ENCODE measurements at regions not wholly inside any gene's neighbourhood (a gene's known extent, or its start where the extent isn't known, plus 50 kb on each side); places are given as distances from the start of the nearest gene placed in this dataset.

- Histone ChIP-seq H3K79me2 (ENCODE audit: control insufficient read depth, low read length) (no peaks in the 10 kb centered on the region), H3K4me1 (ENCODE audit: control insufficient read depth, low read length) (no peaks in the 10 kb centered on the region), H3K4me2 (ENCODE audit: low read length) (no peak overlapping the region), H4K20me1 (ENCODE audit: control insufficient read depth, insufficient read depth, low read depth, low read length) (no peaks in the 10 kb centered on the region), H3K27me3 (ENCODE audit: control insufficient read depth, low read length) (no peaks in the 10 kb centered on the region), H3K9me2 (replicated peaks; ENCODE audit: control insufficient read depth, low read length) (no peaks in the 10 kb centered on the region), H3K36me3 (ENCODE audit: control insufficient read depth, low read length) (no peaks in the 10 kb centered on the region), H3K9me3 (ENCODE audit: control insufficient read depth, insufficient read depth, low read length) (no peaks in the 10 kb centered on the region), H3K27ac (ENCODE audit: low read depth, low read length) (no peak overlapping the region), H3K4me3 (ENCODE audit: low read length) (no peak overlapping the region), H3F3A (ENCODE audit: control insufficient read depth, insufficient read depth) (no peaks in the 10 kb centered on the region)
- TF ChIP-seq CTCF (IDR thresholded peaks at IDR 0.05; ENCODE audit: low read depth, low read length, poor library complexity, severe bottlenecking), result no peak
- TF ChIP-seq EZH2phosphoT487 (IDR thresholded peaks at IDR 0.05; ENCODE audit: borderline replicate concordance, low read length), result no peak
Measured at GRCh38 chr7:109308816-109309215, 739.1 kb downstream of the DNAJB9 start.

GRCh38 chr7:109309790-109310189 is 740.1 kb downstream of the DNAJB9 start:
- H3K79me2 ChIP-seq (ENCODE audit: control insufficient read depth, low read length), result no peaks in the 10 kb centered on the region
- H4K20me1 ChIP-seq (ENCODE audit: control insufficient read depth, insufficient read depth, low read depth, low read length), result no peaks in the 10 kb centered on the region
- no peaks in the 10 kb centered on the region for H3K9me2 ChIP-seq (replicated peaks; ENCODE audit: control insufficient read depth, low read length)
- TF ChIP-seq EZH2phosphoT487 (IDR thresholded peaks at IDR 0.05; ENCODE audit: borderline replicate concordance, low read length), result no peak
- TF ChIP-seq CTCF (IDR thresholded peaks at IDR 0.05; ENCODE audit: low read depth, low read length, poor library complexity, severe bottlenecking), result no peak
- no peaks in the 10 kb centered on the region for H3K9me3 ChIP-seq (ENCODE audit: control insufficient read depth, insufficient read depth, low read length)
- no peaks in the 10 kb centered on the region for H3K27me3 ChIP-seq (ENCODE audit: control insufficient read depth, low read length)
- no peak overlapping the region for H3K4me2 ChIP-seq (ENCODE audit: low read length)
- no peaks in the 10 kb centered on the region for H3K4me1 ChIP-seq (ENCODE audit: control insufficient read depth, low read length)
- H3K36me3 ChIP-seq (ENCODE audit: control insufficient read depth, low read length), result no peaks in the 10 kb centered on the region
- H3F3A ChIP-seq (ENCODE audit: control insufficient read depth, insufficient read depth), result no peaks in the 10 kb centered on the region
- H3K4me3 ChIP-seq (ENCODE audit: low read length), result no peak overlapping the region
- H3K27ac ChIP-seq (ENCODE audit: low read depth, low read length), result no peak overlapping the region

- H3K4me3 ChIP-seq (ENCODE audit: low read length), result no peak overlapping the region
Measured at GRCh38 chr7:109318136-109318535, 748.5 kb downstream of the DNAJB9 start.

More at GRCh38 chr7:109318136-109318535, 748.5 kb downstream of the DNAJB9 start:
- Histone ChIP-seq H3K4me2 (ENCODE audit: low read length) (no peak overlapping the region), H3K4me1 (ENCODE audit: control insufficient read depth, low read length) (no peaks in the 10 kb centered on the region), H3F3A (ENCODE audit: control insufficient read depth, insufficient read depth) (no peaks in the 10 kb centered on the region), H3K79me2 (ENCODE audit: control insufficient read depth, low read length) (no peaks in the 10 kb centered on the region), H3K27me3 (ENCODE audit: control insufficient read depth, low read length) (no peaks in the 10 kb centered on the region), H3K9me3 (ENCODE audit: control insufficient read depth, insufficient read depth, low read length) (no peaks in the 10 kb centered on the region), H3K36me3 (ENCODE audit: control insufficient read depth, low read length) (no peaks in the 10 kb centered on the region), H4K20me1 (ENCODE audit: control insufficient read depth, insufficient read depth, low read depth, low read length) (no peaks in the 10 kb centered on the region), H3K9me2 (replicated peaks; ENCODE audit: control insufficient read depth, low read length) (no peaks in the 10 kb centered on the region), H3K27ac (ENCODE audit: low read depth, low read length) (no peak overlapping the region)
- TF ChIP-seq CTCF (IDR thresholded peaks at IDR 0.05; ENCODE audit: low read depth, low read length, poor library complexity, severe bottlenecking) (no peak), EZH2phosphoT487 (IDR thresholded peaks at IDR 0.05; ENCODE audit: borderline replicate concordance, low read length) (no peak)
